Transverse colon (tissue), 3 donors: ENCODE measurements at regions not wholly inside any gene's neighbourhood (a gene's known extent, or its start where the extent isn't known, plus 50 kb on each side); places are given as distances from the start of the nearest gene placed in this dataset.

Experiments used
- POLR2A ChIP-seq: fragments of 450-650 bp; IDR thresholded peaks from one replicate; pipeline ENCODE4 v1.6.1; 2016; ENCODE audit warnings: antibody characterized with exemption, mild to moderate bottlenecking, moderate library complexity
- POLR2AphosphoS5 ChIP-seq, 3 donors: sonication (generic); formaldehyde crosslinking; IDR thresholded peaks; one replicate each; pipeline ENCODE4 v1.6.1; 2016; ENCODE audit warnings: antibody characterized with exemption in 3 of 3

DNA sequence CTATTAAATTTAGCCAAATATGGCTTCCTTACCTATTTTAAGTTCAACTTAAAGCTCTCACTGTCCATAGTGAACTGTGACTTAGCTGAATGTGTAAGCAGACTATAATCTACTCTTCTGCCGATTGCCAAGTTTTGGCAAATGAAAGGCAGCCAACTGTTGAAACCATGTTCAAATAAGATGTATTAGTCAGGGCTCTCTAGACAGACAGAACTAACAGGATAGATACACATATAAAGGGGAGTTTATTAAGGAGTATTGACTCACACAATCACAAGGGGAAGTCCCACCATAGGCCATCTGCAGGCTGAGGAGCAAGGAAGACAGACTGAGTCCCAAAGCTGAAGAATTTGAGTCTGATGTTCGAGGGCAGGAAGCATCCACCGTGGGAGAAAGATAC, 837.7 kb upstream of the AUTS2 start:
- TF ChIP-seq POLR2A, result no peak
- no peak for TF ChIP-seq POLR2AphosphoS5 (IDR thresholded peaks at IDR 0.05)
